DND-41 (cell line): ENCODE measurements at regions not wholly inside any gene's neighbourhood (a gene's known extent, or its start where the extent isn't known, plus 50 kb on each side); places are given as distances from the start of the nearest gene placed in this dataset.

Experiments
- CTCF ChIP-seq: IDR thresholded peaks from 2 replicates; pipeline ENCODE4 v1.5.1; 2012; ENCODE audit warnings: borderline replicate concordance, low read length, moderate library complexity, mild to moderate bottlenecking; ENCODE audit not compliant: poor library complexity, severe bottlenecking; ENCODE audit errors: extremely low read depth
- EZH2 ChIP-seq: IDR thresholded peaks from 3 replicates; pipeline ENCODE4 v1.6.1; 2012; ENCODE audit warnings: borderline replicate concordance, low read depth, mild to moderate bottlenecking, moderate library complexity, low read length, inconsistent platforms; ENCODE audit not compliant: severe bottlenecking

- TF ChIP-seq CTCF, result peak; percentile 22
- no peak for TF ChIP-seq EZH2
These were observed 138.9 kb upstream of the CA10 start for GRCh38 chr17:52297230-52298010.
